GM21423 (cell line): ENCODE measurements at regions not wholly inside any gene's neighbourhood (a gene's known extent, or its start where the extent isn't known, plus 50 kb on each side); places are given as distances from the start of the nearest gene placed in this dataset.
"Not testable (repeated sequence)": the region's sequence is repeated elsewhere in the genome, so short reads cannot be mapped to it uniquely, and the experiment has no call there.

Source experiments
- ATAC-seq: cut with Tn5 transposase; IDR thresholded peaks from one replicate; pipeline ENCODE4 v1.9.1; 2021; ENCODE audit warnings: mild to moderate bottlenecking, moderate library complexity; ENCODE audit not compliant: unreplicated experiment

DNA sequence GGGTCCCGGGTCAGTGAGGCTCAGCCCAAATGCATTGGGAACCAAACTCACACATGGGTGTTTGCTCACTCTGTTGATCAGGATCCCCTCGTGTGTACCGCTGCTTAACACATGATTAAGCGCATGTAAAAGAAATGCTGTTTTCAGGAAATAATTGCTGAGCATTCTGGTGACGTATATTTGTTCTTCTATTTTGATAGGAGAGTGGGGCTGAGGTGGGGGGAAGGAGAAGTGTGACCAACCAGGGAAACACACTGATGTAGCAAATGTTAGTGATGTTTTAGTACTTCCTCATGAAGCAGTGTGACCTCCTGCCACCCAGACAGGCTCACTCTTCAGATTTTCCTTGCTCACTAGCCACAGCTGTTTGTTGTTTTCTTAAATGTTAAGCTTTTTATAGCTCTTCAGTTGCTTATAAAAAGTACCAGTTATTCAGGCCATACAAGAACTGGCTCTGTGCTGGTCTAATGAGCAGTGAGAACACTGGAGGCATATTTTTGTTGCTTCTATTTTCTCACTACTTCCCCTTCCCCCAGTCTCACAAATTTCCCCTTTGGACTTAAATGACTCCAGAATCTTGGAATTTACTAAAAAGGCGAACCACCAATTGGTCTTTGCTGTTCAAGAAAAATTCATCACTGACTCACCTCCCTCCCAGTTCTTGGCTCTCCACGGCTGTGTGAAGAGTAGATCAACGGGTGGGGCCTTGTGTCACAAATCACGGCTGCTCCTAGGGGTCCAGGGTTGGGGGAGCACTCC, 79.2 kb upstream of the BACH2 start:
- no peak for ATAC-seq

DNA sequence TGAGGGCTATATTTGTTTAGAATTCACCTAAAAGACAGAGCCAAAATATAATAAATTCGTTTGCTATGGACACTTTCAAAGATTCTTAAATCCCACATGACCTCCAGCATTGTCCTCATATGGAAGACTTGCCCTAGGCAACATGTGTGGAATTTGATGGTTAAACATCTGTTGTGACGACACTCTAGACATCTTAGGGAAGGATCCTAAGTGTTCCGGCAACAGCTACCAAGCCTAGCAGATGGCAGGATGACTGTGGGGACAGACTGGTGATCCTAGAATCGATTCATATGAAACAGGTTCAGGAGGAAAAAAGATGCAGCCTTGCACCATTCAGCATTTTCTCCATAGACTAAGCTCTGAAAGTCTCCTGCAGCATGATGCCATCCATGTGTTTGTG, 77.6 kb upstream of the BACH2 start:
- no peak for ATAC-seq

DNA sequence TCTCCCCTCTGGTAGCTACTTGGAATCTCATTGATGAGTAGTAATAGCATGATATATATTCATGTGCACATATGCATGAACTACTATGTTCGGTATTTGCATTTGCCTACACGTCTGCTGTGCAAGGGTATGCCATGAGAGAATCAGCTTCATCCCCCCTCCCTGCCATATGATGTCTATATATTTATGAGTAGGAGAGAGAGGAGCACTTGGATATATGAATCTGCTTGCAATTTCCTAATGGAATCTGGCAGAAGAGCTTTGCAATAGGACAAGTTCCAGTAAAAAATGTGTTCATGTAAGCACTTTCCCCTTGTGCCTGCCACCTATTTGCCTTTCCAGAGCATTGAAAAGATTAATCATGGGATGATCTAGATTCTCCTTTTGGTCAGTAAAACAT, 76.2 kb upstream of the BACH2 start:
- no peak for ATAC-seq

DNA sequence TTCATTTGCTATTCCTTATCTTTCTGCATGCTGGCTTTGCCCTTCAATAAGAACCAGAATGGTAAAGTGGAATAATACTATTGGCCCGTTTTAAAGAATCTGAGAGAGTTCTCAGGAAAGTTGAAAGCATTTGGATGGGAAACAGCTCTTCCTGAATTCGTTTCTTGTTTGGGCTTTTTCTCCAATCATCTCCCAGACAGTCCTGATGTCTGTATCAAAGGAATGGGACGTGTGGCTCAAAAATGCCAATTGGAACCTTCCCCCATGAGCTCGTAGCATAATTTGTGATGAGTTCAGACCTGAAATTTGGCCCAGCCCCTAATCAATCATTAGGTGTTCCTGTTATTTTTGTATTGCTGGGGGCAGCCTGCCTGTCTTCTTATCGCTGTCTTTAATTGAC, 75.8 kb upstream of the BACH2 start:
- no peak for ATAC-seq

DNA sequence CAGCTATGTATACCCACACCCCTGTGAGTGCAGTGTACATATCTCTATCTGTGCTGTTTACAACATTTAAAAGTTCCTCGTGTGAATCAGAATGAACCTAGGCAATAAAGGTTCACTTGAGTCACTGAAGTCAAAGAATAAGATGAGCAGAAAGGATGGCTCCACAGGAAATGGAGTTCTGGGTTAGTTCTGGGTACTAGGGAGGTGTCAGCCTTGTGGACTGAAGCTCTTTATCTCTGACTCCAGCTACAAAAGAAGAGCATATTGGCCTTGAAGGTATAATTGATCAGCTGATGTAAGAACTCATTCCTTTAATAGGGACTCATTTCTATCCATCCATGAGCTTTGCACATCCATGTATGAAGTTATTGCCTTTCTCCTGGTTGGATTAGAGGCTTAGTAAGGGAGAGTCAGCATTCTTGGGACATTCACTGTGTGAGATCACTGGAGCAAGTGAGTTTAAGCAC, 73.9 kb upstream of the BACH2 start:
- ATAC-seq = no peak

DNA sequence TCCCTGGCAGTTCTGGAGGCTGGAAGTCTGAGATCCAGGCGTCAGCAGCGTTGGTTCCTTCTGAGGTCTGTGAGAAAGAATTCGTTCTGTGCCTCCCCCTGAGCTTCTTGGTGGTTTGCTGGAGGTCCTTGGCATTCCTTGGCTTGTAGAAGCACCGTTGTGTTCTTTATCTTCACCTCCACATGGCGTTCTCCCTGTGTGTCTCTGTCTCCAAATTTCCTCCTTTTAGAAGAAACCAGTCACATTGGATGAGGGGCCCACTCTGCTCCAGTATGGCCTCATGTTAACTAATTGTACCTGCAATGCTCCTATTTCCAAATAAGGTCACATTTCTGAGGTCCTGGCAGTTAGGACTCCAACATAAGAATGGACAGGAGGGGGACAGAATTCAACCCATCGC, 73.0 kb upstream of the BACH2 start:
- ATAC-seq = no peak

DNA sequence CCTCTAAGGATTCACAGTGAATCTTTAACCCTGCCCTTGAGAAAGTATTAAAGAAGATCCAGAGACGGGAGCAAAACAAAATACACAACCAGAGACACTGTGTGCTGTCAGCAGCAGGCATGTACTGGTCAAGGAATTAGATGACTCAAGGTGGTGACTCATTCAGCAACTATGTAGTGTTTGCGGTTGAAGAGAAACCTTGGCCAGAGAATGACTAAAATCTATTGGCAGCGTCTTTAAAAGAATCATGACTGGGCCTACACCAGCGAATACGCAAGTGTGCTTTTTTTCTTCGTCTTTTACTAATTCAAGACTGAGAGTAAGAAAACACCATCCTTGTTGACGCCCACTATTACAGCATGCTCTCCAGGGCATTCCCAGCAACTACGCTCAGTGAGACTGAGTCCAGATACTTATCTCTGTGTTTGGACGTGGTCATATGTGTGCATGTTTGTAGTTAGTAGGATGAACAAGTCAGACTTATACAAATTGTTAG, 72.4 kb upstream of the BACH2 start:
- ATAC-seq = peak; percentile 99

DNA sequence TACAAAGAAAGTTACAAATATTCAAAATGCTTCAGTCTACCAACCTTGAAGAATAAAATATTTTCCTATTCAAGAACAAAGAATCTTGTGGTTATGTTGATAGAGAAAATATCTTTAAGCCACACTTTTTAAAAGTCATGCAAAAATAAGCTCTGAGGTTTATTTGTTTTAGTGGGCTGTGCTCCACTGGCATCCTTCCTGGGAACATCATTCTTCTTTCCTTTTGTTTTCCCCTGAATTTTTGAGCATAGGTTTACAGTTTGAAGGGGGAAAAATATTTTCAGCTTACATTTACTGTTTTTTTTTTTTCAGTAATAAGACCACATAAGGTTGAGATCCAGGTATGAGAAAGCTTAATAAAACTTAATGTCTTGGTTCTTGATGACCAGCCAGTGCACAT, 72.0 kb upstream of the BACH2 start:
- no peak for ATAC-seq

DNA sequence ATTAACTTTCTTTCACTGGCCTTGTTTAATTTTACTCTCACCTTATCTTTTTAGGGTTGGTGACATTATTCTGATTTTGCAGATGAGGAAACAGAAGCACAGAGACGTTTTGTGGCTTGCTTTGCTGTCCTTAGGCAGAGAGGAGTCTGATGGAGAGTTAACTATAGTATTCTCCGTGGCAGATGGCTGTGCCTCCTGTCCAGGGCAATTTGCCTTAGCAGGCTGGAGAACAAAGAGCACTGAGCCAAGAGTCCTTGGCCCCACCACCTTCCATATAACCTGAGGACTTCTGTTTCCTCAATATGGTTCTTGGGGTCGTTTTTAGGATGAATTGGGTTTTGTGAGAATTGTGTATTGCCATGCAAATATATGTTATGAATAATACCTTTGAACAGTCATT, 71.4 kb upstream of the BACH2 start:
- no peak for ATAC-seq

DNA sequence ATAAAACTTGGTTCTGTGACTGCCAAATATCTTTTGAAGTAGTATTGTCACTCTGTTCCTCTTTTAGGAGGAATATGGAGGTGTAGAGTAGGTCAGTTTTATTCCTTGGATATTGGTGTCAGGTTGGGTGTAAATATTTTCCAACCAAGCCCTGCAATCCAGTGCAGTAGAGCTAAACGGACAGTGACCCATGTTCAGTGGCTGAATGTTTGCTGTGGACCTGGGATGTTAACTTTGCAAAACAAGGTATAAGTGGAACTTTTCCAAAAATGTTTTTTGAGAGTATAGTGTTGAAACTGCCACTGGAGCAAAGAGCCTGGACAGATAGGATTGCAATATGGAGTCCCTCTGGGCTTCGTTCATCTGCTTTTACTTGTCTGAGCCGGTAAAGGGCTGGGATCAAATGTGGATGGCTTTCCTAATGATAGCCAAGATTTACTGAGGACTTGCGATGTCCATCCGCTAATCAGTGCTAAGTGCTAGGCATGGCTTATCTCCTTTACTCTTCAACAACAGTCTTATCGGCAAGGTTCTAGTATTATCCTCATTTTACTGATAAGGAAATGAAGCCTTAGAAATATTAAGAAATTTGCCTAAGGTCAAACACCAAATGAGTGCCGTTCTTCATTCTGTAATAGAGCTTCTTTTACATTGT, 69.0 kb upstream of the BACH2 start:
- no peak for ATAC-seq

DNA sequence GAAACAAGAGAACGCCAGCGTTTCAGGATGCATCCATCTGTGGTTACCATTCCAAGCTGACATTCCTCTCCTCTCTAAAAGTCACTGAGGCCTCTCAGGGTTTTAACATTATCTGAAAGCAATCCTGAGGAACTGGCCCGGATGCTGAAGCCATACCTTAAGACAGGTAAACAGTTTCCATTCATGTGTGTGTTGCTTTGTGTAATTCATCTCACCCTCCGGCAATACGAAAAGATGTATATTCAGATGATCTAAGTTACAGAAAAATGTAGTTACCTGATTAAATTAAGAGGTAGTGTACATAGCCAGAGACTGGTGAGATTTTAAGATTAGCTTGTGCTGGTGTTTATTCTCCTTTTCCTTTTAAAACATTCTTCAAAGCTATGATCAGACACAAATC, 68.4 kb upstream of the BACH2 start:
- ATAC-seq = no peak

DNA sequence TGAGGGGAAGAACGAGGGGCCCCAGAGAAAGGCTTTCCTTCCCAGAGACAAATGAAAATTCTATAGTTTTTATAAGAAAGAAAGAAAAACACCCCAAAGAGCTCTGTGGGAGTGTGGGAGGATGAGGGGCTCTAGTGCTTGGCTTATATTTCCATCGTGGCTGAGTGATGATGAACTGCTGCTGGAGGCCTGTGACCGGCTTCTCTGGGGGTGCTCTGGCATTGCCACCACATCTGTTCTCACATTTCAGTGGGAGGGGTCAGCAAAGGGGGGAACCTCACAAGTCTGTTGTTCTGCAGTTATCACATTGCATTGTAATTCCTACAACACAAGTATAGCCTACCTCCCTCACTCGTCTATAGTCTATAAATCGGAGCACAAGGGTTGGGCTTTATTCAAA, 67.6 kb upstream of the BACH2 start:
- no peak for ATAC-seq

DNA sequence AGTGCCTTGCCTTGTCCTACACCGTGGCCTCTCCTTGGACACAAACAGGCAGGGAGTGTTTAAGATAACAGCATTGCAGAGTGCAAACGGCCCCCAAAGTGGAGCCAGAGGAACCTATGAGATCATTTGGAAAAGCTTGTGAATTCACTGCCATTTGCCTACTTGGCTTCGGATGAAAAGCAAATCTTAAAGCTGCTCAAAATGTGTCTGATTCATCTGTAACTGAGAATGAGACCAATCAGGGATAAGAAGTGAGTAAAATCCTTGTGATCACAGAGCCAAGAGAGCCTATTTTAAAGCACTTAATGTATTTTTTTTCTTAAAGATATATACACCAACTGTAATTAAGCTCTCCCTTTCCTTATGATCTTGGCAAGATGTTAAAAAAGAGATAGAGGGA, 65.7 kb upstream of the BACH2 start:
- no peak for ATAC-seq

DNA sequence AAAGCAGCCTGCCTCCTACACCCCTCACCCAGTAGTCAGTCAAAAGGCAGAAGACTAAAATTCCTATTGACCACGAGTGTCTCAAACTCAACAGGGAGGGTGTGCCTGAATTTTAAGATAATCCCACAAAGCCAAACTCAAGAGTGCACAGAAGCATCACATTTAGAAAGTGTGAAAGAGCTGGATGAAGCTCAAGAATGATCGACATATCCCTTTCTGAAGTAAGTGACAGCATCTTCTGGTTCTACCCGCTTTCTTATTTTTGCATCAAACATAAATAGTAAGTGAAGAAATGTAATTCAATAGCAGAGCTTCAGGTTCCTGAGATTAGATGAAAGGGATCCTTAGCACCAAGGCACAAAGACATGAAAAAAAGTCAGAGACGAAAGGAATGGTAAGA, 64.5 kb upstream of the BACH2 start:
- ATAC-seq = no peak

DNA sequence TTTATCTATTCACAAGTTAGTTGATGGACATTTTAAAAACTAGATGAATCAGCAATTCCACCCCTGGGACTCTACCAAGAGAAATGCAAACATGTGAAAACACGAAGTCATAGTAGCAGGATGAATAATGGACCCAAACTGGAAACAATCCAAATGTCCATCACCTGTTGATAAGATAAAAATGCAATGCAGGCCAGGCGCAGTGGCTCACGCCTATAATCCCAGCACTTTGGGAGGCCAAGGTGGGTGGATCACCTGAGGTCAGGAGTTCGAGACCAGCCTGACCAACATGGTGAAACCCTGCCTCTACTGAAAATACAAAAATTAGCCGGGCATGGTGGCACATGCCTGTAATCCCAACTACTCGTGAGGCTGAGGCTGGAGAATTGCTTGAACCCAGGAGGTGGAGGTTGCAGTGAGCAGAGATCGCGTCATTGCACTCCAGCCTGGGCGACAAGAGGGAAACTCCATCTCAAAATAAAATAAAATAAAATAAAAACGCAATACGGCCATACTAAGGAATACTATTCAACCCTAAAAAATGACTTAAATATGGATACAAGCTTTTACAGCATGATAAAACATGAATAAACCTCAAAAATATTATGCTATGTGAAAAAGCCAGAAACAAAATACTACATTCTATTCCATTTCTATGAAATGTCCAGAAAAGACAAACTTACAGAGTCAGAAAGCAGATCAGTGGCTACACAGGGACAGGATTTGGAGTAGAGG, 61.6 kb upstream of the BACH2 start:
- not testable (repeated sequence) for ATAC-seq

DNA sequence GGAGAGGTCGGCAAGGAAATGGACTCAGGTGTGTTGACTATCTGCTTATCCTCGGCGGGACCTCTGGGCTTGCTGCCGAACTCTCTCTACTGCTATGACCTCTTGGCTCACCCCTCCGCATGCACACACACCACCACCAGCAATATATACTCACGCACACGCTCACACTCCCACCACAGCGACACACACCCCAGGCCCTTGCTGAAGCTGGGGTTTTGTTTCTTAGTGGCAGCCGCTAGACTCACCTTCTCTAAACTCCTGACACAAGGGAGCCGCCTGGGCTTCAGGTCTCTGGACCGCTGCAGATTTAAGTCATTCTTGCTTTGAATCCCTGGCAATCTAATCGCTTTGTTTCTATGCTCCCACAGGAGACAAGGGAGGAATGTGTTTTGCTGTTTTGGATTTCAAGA, 59.4 kb upstream of the BACH2 start:
- no peak for ATAC-seq

DNA sequence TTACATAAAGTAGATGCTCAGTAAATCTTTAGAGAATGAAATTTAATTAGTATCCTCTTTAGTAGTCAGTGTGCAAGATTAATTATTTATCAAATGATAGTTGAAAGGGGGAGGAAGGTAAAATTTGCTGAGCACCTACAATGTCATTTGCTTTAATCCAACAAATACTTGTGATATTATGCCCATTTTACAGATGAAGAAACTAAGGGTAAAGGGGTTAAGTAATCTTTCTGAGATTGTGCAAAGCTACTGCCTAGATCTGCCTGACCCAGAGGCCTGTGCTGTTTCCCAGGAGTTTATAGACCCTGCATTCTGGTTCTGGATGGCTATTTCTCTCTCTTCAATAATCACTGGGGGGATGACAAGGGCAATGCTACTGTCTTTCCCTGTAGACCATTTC, 58.3 kb upstream of the BACH2 start:
- ATAC-seq = no peak

DNA sequence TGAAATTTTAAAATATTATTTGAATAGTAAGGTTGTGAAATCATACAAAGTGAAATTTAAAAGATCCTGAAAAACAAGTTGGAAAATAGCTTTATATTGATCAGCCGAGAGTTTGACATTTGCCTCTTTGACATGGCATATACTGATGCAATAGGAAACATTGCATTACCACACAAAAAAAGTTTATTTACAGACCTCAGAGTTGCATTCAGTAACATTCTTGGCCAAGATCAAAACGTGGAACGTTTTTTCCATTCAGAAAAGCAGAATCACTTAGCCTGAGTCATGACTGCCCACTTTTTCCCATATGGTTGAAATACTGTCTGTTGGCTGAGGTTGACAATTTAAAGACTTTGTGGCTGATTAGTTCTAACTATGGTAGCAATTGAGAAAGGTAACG, 55.1 kb upstream of the BACH2 start:
- ATAC-seq = no peak

DNA sequence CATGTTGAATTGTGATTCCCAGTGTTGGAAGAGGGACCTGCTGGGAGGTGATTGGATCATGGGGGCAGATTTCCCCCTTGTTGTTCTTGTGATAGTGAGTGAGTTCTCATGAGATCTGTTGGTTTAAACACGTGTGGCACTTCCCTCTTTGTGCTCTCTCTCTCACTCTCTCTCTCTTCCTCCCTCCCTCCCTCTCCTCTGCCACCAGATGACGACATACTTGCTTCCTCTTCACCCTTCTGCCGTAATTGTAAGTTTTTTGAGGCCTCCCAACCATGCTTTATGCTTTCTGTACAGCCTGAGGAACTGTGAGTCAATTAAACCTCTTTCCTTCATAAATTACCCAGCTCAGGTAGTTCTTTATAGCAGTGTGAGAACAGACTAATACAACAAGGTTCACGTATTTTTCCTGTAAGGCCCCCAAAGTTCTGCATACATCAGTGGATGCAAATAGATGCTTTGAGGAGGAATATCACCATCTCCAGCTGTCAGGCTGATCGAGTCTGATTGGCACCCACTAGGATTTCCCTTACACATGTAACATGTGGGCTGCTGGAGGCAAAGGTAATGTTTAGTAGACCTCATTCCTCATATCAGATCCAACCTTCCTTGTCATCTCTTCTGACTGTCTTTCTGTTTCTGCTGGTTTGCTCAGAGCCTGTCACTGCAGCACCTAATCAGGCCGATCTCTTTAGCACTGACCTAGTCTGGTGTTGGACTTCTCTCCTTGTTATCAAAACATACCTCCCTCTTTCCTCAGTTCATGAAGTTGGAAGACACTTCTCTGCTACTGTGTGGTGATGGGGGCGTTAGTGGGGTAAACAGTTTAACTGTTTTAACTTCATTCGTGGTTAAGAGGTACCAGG, 54.3 kb upstream of the BACH2 start:
- ATAC-seq = no peak

DNA sequence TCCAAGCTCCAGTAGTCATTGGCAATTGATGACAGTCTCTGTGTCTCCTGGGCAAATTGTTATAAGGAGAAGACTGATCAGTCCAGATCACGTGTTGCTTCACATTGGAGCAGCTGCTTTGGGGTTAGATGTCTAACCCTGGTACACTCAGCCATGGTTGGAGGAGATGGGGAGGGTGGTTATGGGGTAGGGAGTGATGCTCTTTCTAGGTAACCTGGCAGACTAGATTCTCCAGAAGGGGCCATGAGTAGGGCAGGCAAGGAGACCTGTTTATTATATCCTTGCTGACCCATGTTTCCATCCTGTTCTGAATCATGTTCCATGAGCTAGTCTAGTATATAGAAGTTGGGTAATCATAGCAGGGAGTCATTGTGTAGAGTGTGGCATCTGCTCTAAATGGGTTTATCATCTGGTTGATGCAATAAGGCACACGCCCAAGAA, 50.8 kb upstream of the BACH2 start:
- no peak for ATAC-seq

DNA sequence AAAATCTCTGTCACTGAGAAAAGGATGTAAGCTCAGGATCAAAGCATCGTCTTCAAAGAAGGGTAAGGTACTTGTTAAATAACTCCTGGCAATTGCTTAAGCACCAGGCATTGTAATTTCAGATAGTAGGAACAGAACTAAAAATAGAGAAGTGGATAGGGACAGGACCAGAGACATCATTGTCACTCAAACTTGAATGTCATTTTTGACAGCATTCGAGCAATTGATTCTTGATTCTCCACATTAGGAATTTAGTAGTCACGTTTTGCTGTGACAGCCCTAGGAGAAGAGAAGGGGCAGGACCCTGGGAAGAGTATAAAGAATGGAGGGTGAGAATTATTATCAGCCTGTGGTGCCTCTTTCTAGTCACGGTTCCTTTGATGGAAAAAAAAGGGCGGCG, 50.1 kb upstream of the BACH2 start:
- no peak for ATAC-seq
